Omental fat pad (tissue), 3 donors: ENCODE measurements at regions not wholly inside any gene's neighbourhood (a gene's known extent, or its start where the extent isn't known, plus 50 kb on each side); places are given as distances from the start of the nearest gene placed in this dataset.
A peak's percentile ranks its signal among the peaks of the same experiment; 100 is the strongest.

ENCODE experiments used
- ATAC-seq: fragments of 150-250 bp; one replicate; pipeline ENCODE4 v1.9.1; 2016; ENCODE audit warnings: mild to moderate bottlenecking, moderate library complexity; ENCODE audit not compliant: low FRiP score
- DNase-seq: peaks from one replicate; pipeline ENCODE4 v3.0.0-alpha.2; 2019; ENCODE audit warnings: low spot score
- CTCF ChIP-seq, 3 donors: fragments of 450-650 bp; IDR thresholded peaks; one replicate each; pipeline ENCODE4 v1.5.1; 2016 to 2017; ENCODE audit warnings: antibody characterized with exemption in 3 of 3, mild to moderate bottlenecking in 3 of 3, moderate library complexity in 2 of 3

DNA sequence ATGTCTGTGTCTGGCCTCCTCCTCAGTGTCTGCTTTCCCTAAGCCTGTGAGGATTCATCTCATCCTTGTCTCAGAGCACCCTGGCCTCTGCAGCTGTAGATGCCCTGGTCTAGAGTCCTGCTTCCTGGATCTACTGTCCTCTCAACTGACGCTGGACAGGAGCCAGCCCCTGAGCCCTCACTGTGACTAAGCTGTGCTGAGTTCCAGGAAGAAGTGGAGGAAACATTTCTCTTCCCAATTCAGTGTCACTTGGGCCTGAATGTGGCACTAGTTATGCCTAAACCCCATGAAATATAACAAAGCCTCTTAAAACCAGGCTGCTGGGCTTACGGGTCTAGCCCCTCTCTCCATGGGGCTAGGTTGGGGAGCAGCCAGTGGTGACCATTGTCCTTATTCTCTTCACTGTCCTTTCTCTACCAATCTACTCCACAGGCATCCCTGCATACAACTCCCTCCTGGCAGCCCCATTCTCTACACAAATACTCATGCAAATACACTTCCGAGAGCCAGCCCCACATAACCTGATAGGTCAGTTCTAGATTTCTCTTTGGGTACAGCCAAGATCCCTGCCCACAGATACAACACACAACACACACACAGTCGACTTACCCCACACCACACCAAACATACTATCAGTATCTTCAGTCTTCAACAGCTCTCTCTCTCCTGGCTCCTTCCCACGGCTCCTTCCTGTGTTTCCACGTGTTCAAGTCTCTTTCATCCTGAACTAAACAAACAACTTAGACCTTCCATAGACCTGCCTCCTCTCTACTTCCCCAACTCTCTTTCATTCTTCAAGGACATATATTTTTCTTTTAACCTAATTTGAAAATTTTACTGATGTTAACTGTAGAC, 220.8 kb downstream of the SNX18 start:
- DNase-seq, result no peak
- no peak for TF ChIP-seq CTCF (IDR thresholded peaks at IDR 0.05)
- ATAC-seq, result peak; percentile 75

- DNase-seq (no peak), ATAC-seq (no peak)
- TF ChIP-seq CTCF (IDR thresholded peaks at IDR 0.05), result no peak
These were observed 218.6 kb downstream of the SNX18 start for GRCh38 chr5:54736003-54736797.

DNA sequence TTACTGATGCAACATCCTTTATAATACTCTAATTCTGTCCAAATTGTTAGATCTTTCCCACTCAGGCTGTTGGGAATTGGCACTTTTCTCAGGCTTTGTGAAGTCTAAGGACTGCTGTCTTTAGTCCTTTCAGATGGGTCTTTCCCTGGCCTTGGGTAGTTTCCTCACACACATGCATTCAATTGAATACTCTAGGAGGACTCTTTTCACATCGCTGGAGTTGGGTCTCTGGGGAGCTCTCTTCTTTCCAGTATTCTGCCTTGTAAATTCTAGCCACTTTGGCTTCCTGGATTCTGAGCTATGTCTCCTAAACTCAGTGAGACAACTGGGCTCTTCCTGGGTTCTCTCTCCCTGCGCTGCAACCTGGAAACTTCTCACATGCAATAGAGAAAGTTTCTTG, 215.5 kb downstream of the SNX18 start:
- no peak for TF ChIP-seq CTCF (IDR thresholded peaks at IDR 0.05)
- no peak for ATAC-seq
- DNase-seq, result no peak

DNA sequence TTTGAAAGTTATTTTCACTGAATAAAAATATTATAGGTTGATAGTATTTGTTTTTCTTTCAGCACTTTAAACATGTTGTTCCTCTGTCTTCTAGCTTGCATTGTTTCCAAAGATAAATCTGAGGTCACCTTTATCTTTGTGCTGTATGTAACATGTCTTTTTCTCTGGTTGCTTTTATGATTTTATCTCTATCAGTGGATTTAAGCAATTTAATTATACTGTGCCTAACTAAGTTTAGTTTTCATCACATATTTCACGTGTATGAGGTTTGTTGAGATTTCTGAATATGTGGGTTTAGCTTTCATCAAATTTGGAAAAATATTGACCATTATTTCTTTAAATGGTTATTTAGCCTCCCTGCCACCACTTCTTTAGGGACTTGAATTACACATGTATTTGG, 214.5 kb downstream of the SNX18 start:
- no peak for ATAC-seq
- TF ChIP-seq CTCF (IDR thresholded peaks at IDR 0.05), result no peak
- DNase-seq, result no peak

DNA sequence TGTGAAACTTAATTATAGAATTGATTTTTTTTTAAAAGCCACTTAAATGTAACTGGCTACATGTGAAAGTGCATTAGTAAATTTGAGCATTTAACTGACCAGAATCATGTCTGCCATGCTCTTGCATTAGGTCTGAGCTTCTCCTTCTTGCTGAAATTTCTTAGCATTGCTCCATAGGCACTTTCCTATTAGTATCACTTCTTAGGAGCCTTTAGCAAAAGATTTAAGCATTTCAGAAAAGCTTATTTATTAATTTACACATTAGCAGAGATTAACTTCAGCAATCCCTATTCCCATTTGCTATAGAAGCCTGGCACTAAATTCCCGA, 211.0 kb downstream of the SNX18 start:
- no peak for ATAC-seq
- TF ChIP-seq CTCF (IDR thresholded peaks at IDR 0.05), result no peak
- DNase-seq, result no peak

GRCh38 chr5:54727874-54728587, 210.5 kb downstream of the SNX18 start:
- TF ChIP-seq CTCF (IDR thresholded peaks at IDR 0.05), result no peak
- DNase-seq (no peak), ATAC-seq (no peak)
